H9 (cell line): ENCODE measurements at regions not wholly inside any gene's neighbourhood (a gene's known extent, or its start where the extent isn't known, plus 50 kb on each side); places are given as distances from the start of the nearest gene placed in this dataset.

Experiments
- DNase-seq: peaks from one replicate; pipeline ENCODE4 v3.0.0-alpha.2; 2017
- H2AFZ ChIP-seq: one replicate; pipeline ENCODE4 v1.6.1; 2013; ENCODE audit warnings: mild to moderate bottlenecking, low read length, control low read depth, moderate library complexity
- H2AK5ac ChIP-seq: 2 replicates; pipeline ENCODE4 v1.6.1; 2013; ENCODE audit warnings: low read length, control low read depth, mixed read lengths; ENCODE audit not compliant: insufficient read length
- H2BK120ac ChIP-seq: one replicate; pipeline ENCODE4 v1.6.1; 2013; ENCODE audit warnings: low read depth, mild to moderate bottlenecking, low read length, control low read depth, inconsistent platforms; ENCODE audit not compliant: poor library complexity, severe bottlenecking
- H2BK12ac ChIP-seq: 2 replicates; pipeline ENCODE4 v1.6.1; 2013; ENCODE audit warnings: low read length, control low read depth, mixed read lengths, low read depth; ENCODE audit not compliant: insufficient read length
- H2BK15ac ChIP-seq: 2 replicates; pipeline ENCODE4 v1.6.1; 2013; ENCODE audit warnings: low read depth, low read length, control low read depth
- H2BK20ac ChIP-seq: one replicate; pipeline ENCODE4 v1.6.1; 2013; ENCODE audit warnings: low read depth, mild to moderate bottlenecking, low read length, control low read depth, inconsistent platforms; ENCODE audit not compliant: poor library complexity, severe bottlenecking
- H2BK5ac ChIP-seq: 2 replicates; pipeline ENCODE4 v1.6.1; 2013; ENCODE audit warnings: low read length, control low read depth, mixed read lengths; ENCODE audit not compliant: insufficient read length
- H3K14ac ChIP-seq: 2 replicates; pipeline ENCODE4 v1.6.1; 2013; ENCODE audit warnings: low read length, control low read depth; ENCODE audit not compliant: insufficient read depth
- H3K18ac ChIP-seq: 2 replicates; pipeline ENCODE4 v1.6.1; 2013; ENCODE audit warnings: low read depth, mild to moderate bottlenecking, mixed read lengths, low read length, control low read depth; ENCODE audit not compliant: insufficient read length
- H3K23ac ChIP-seq: 2 replicates; pipeline ENCODE4 v1.6.1; 2013; ENCODE audit warnings: low read length, control low read depth, mixed read lengths, low read depth; ENCODE audit not compliant: insufficient read length
- H3K23me2 ChIP-seq: 2 replicates; pipeline ENCODE4 v1.6.1; 2013; ENCODE audit warnings: low read depth, mild to moderate bottlenecking, mixed read lengths, low read length, control low read depth; ENCODE audit not compliant: insufficient read length, poor library complexity, severe bottlenecking
- H3K27ac ChIP-seq: 2 replicates; pipeline ENCODE4 v1.5.1; 2013; ENCODE audit warnings: low read length, control low read depth, mixed read lengths, low read depth; ENCODE audit not compliant: insufficient read length
- H3K27me3 ChIP-seq: 2 replicates; pipeline ENCODE4 v1.6.1; 2013; ENCODE audit warnings: low read length, control low read depth, inconsistent platforms; ENCODE audit not compliant: insufficient read depth
- H3K4ac ChIP-seq: 2 replicates; pipeline ENCODE4 v1.6.1; 2013; ENCODE audit warnings: low read depth, mild to moderate bottlenecking, control low read depth, inconsistent platforms, low read length, moderate library complexity
- H3K4me1 ChIP-seq: 2 replicates; pipeline ENCODE4 v1.6.1; 2013; ENCODE audit warnings: low read length, control low read depth, inconsistent platforms; ENCODE audit not compliant: insufficient read depth
- H3K4me2 ChIP-seq: 2 replicates; pipeline ENCODE4 v1.6.1; 2013; ENCODE audit warnings: low read length, control low read depth, mixed read lengths; ENCODE audit not compliant: insufficient read length, insufficient read depth
- H3K56ac ChIP-seq: 2 replicates; pipeline ENCODE4 v1.6.1; 2013; ENCODE audit warnings: low read depth, mild to moderate bottlenecking, mixed read lengths, low read length, control low read depth; ENCODE audit not compliant: insufficient read length
- H3K79me1 ChIP-seq: 2 replicates; pipeline ENCODE4 v1.6.1; 2013; ENCODE audit warnings: low read depth, mild to moderate bottlenecking, moderate library complexity, low read length, control low read depth, inconsistent platforms; ENCODE audit not compliant: insufficient read depth, poor library complexity, severe bottlenecking
- H3K79me2 ChIP-seq: 2 replicates; pipeline ENCODE4 v1.6.1; 2013; ENCODE audit warnings: low read length, control low read depth, inconsistent platforms; ENCODE audit not compliant: insufficient read depth
- H3K9ac ChIP-seq: 2 replicates; pipeline ENCODE4 v1.6.1; 2013; ENCODE audit warnings: low read length, control low read depth, mixed read lengths; ENCODE audit not compliant: insufficient read length; ENCODE audit errors: extremely low read depth
- H3K9me3 ChIP-seq: one replicate; pipeline ENCODE4 v1.6.1; 2013; ENCODE audit warnings: low read depth, low read length, inconsistent platforms; ENCODE audit not compliant: control insufficient read depth
- H3T11ph ChIP-seq: one replicate; pipeline ENCODE4 v1.6.1; 2013; ENCODE audit warnings: mild to moderate bottlenecking, low read length, control low read depth, inconsistent platforms
- H4K20me1 ChIP-seq: one replicate; pipeline ENCODE4 v1.6.1; 2013; ENCODE audit not compliant: control insufficient read depth, insufficient read length, insufficient read depth
- H4K5ac ChIP-seq: 2 replicates; pipeline ENCODE4 v1.6.1; 2013; ENCODE audit warnings: low read depth, mild to moderate bottlenecking, mixed read lengths, low read length, control low read depth; ENCODE audit not compliant: insufficient read length
- H4K8ac ChIP-seq: replicated peaks from 2 replicates; pipeline ENCODE4 v1.6.1; 2013; ENCODE audit warnings: low read length, control low read depth, mixed read lengths, low read depth; ENCODE audit not compliant: insufficient read length
- H4K91ac ChIP-seq: 2 replicates; pipeline ENCODE4 v1.6.1; 2013; ENCODE audit warnings: low read depth, mild to moderate bottlenecking, moderate library complexity, mixed read lengths, low read length, control low read depth; ENCODE audit not compliant: insufficient read length
- H3K27ac Mint-ChIP-seq, 3 experiments: 2 replicates in 2 of 3; 3 replicates in 1 of 3; pipeline ENCODE4 v1.8.0; 2020 to 2021; ENCODE audit warnings: mixed read lengths in 3 of 3, mild to moderate bottlenecking in 1 of 3, moderate library complexity in 1 of 3
- H3K27me3 Mint-ChIP-seq: 2 replicates; pipeline ENCODE4 v1.8.0; 2021; ENCODE audit warnings: low read depth, mild to moderate bottlenecking, moderate library complexity, mixed read lengths
- H3K36me3 Mint-ChIP-seq, 3 experiments: 2 replicates in 2 of 3; 3 replicates in 1 of 3; pipeline ENCODE4 v1.8.0; 2020 to 2021; ENCODE audit warnings: low read depth in 3 of 3, mixed read lengths in 3 of 3; ENCODE audit not compliant: insufficient read depth in 1 of 3
- H3K4me1 Mint-ChIP-seq, 2 experiments: 2 replicates each; pipeline ENCODE4 v1.8.0; 2020; ENCODE audit warnings: mixed read lengths in 2 of 2
- H3K4me3 Mint-ChIP-seq, 2 experiments: 2 replicates in 1 of 2; 3 replicates in 1 of 2; pipeline ENCODE4 v1.8.0; 2020 to 2021; ENCODE audit warnings: mild to moderate bottlenecking in 2 of 2, mixed read lengths in 2 of 2, moderate library complexity in 1 of 2
- H3K9me3 Mint-ChIP-seq, 2 experiments: 2 replicates in 1 of 2; 3 replicates in 1 of 2; pipeline ENCODE4 v1.8.0; 2020; ENCODE audit warnings: mild to moderate bottlenecking in 2 of 2, mixed read lengths in 2 of 2, moderate library complexity in 1 of 2
- WGBS: extraction: QIAGEN DNeasy Blood & Tissue Kit; methylation state at CpG from one replicate; pipeline ENCODE4 v1.1.7; 2013; ENCODE audit warnings: missing lambda C conversion rate, low lambda C conversion rate, mixed read lengths; ENCODE audit not compliant: insufficient read length; ENCODE audit errors: extremely low coverage; 5-methylcytosine and 5-hydroxymethylcytosine counted together
- TF ChIP-seq, protein P1 (sequence below): fragments of 200-600 bp; sonication (generic); conservative IDR thresholded peaks from 3 replicates; pipeline ENCODE4 v1.8.0; 2021; ENCODE audit warnings: antibody characterized with exemption, mild to moderate bottlenecking

DNA sequence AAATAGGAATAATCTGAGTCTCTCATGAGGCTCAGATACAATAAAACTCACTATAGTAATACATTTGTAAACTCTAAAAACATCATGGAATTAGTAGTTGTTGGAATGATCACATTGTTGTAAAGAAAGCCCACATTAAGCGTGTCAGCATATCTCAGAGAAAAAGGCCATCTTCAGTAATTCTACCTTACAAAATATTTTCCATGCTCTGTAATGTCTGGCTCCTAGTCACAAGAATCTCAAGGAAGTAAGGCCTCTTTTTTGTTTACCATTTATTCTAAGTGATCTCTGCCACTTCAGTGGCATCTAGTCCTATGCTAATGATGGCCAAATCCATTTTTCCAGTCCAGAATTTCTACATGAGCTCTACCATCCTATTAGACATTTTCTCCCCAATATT lies 240.2 kb upstream of the ZNF717 start:
- H3K23ac ChIP-seq: no peak overlapping the region
- H3K9me3 ChIP-seq: no peaks in the 10 kb centered on the region
- no peaks in the 10 kb centered on the region for H3K79me2 ChIP-seq
- Mint-ChIP-seq H3K27me3 (no peaks in the 10 kb centered on the region), H3K4me3 (no peak overlapping the region), H3K9me3 (peaks cover 6 to 9% of the 10 kb centered on the region in 2 experiments), H3K27ac (peak overlapping the region in 1 of 3 experiments; percentile 78; a peak in 3 of 7 replicates), H3K36me3 (peaks cover 7 to 9% (median 7%) of the 10 kb centered on the region in 3 experiments), H3K4me1 (peaks cover 9 to 15% of the 10 kb centered on the region in 2 experiments)
- H4K8ac ChIP-seq: no peak overlapping the region
- no peaks in the 10 kb centered on the region for H3K79me1 ChIP-seq
- H3K9ac ChIP-seq: no peak overlapping the region
- no peak overlapping the region for H4K91ac ChIP-seq
- H3K4me2 ChIP-seq: no peak overlapping the region
- no peak overlapping the region for H2BK20ac ChIP-seq
- H3K18ac ChIP-seq: no peak overlapping the region
- H3K23me2 ChIP-seq: no peaks in the 10 kb centered on the region
- TF ChIP-seq, protein P1, sequence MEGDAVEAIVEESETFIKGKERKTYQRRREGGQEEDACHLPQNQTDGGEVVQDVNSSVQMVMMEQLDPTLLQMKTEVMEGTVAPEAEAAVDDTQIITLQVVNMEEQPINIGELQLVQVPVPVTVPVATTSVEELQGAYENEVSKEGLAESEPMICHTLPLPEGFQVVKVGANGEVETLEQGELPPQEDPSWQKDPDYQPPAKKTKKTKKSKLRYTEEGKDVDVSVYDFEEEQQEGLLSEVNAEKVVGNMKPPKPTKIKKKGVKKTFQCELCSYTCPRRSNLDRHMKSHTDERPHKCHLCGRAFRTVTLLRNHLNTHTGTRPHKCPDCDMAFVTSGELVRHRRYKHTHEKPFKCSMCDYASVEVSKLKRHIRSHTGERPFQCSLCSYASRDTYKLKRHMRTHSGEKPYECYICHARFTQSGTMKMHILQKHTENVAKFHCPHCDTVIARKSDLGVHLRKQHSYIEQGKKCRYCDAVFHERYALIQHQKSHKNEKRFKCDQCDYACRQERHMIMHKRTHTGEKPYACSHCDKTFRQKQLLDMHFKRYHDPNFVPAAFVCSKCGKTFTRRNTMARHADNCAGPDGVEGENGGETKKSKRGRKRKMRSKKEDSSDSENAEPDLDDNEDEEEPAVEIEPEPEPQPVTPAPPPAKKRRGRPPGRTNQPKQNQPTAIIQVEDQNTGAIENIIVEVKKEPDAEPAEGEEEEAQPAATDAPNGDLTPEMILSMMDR: no peak
- H3K4ac ChIP-seq: no peak overlapping the region
- H2BK5ac ChIP-seq: no peak overlapping the region
- no peaks in the 10 kb centered on the region for H3K27me3 ChIP-seq
- no peaks in the 10 kb centered on the region for H4K20me1 ChIP-seq
- no peak for DNase-seq
- H4K5ac ChIP-seq: no peak overlapping the region
- no peak overlapping the region for H3T11ph ChIP-seq
- no peak overlapping the region for H2BK12ac ChIP-seq
- no peak overlapping the region for H2AK5ac ChIP-seq
- peaks cover 2% of the 10 kb centered on the region for H3K4me1 ChIP-seq
- H2AFZ ChIP-seq: no peak overlapping the region
- H3K56ac ChIP-seq: no peak overlapping the region
- H2BK120ac ChIP-seq: no peak overlapping the region
- no peak overlapping the region for H3K14ac ChIP-seq
- no peak overlapping the region for H3K27ac ChIP-seq
- no peak overlapping the region for H2BK15ac ChIP-seq
- no CpG with 5 or more reads among the region's 1 CpG for WGBS
